HG03064 (cell line): ENCODE measurements at regions not wholly inside any gene's neighbourhood (a gene's known extent, or its start where the extent isn't known, plus 50 kb on each side); places are given as distances from the start of the nearest gene placed in this dataset.
"Not testable (repeated sequence)": the region's sequence is repeated elsewhere in the genome, so short reads cannot be mapped to it uniquely, and the experiment has no call there.

Experiments
- ATAC-seq: cut with Tn5 transposase; IDR thresholded peaks from one replicate; pipeline ENCODE4 v1.9.1; 2021; ENCODE audit warnings: low read depth; ENCODE audit not compliant: unreplicated experiment

GRCh38 chr6:130547723-130548122 lies 181.9 kb downstream of the TMEM200A start:
- ATAC-seq = no peak

GRCh38 chr6:130557481-130558112 lies 191.8 kb downstream of the TMEM200A start:
- no peak for ATAC-seq

- no peak for ATAC-seq
Observed at GRCh38 chr6:130558131-130558530, 192.3 kb downstream of the TMEM200A start.

- ATAC-seq = no peak
Observed at GRCh38 chr6:130559166-130559565, 193.3 kb downstream of the TMEM200A start.

- ATAC-seq = no peak
Observed at GRCh38 chr6:130560231-130560630, 194.4 kb downstream of the TMEM200A start.

- not testable (repeated sequence) for ATAC-seq
Observed at GRCh38 chr6:130561159-130561558, 195.3 kb downstream of the TMEM200A start.

GRCh38 chr6:130565696-130566095 lies 199.9 kb downstream of the TMEM200A start:
- no peak for ATAC-seq

- ATAC-seq = no peak
Observed at GRCh38 chr6:130574146-130574545, 208.3 kb downstream of the TMEM200A start.

GRCh38 chr6:130575557-130575956 lies 209.7 kb downstream of the TMEM200A start:
- no peak for ATAC-seq

- ATAC-seq = peak; percentile 100
Observed at GRCh38 chr6:130575971-130576370, 210.2 kb downstream of the TMEM200A start.

GRCh38 chr6:130577178-130577919 lies 211.5 kb downstream of the TMEM200A start:
- ATAC-seq = no peak

- no peak for ATAC-seq
Observed at GRCh38 chr6:130578713-130579112, 212.9 kb downstream of the TMEM200A start.

GRCh38 chr6:130583268-130583667 lies 217.5 kb downstream of the TMEM200A start:
- ATAC-seq = no peak

- ATAC-seq = no peak
Observed at GRCh38 chr6:130585587-130585986, 219.8 kb downstream of the TMEM200A start.

- ATAC-seq = no peak
Observed at GRCh38 chr6:130587778-130588520, 222.1 kb downstream of the TMEM200A start.

GRCh38 chr6:130593200-130593599 lies 227.4 kb downstream of the TMEM200A start:
- no peak for ATAC-seq

GRCh38 chr6:130593948-130594347 lies 228.1 kb downstream of the TMEM200A start:
- ATAC-seq = no peak

GRCh38 chr6:130598021-130598989 lies 228.9 kb upstream of the SMLR1 start:
- ATAC-seq = no peak

GRCh38 chr6:130600880-130601341 lies 226.3 kb upstream of the SMLR1 start:
- no peak for ATAC-seq

GRCh38 chr6:130602151-130602770 lies 224.9 kb upstream of the SMLR1 start:
- ATAC-seq = no peak
